HEK293 (cell line): ENCODE measurements at regions not wholly inside any gene's neighbourhood (a gene's known extent, or its start where the extent isn't known, plus 50 kb on each side); places are given as distances from the start of the nearest gene placed in this dataset.

ENCODE experiments used
- CTCF ChIP-seq: fragments of 450-650 bp; formaldehyde crosslinking; IDR thresholded peaks from 2 replicates; pipeline ENCODE4 v1.5.1; 2016; ENCODE audit warnings: missing biosample characterization, missing genetic modification characterization
- ZNF138 ChIP-seq: fragments of 450-650 bp; formaldehyde crosslinking; IDR thresholded peaks from 2 replicates; pipeline ENCODE4 v1.5.1; 2016; ENCODE audit warnings: missing biosample characterization, missing genetic modification characterization, borderline replicate concordance
- ZNF23 ChIP-seq: fragments of 450-650 bp; formaldehyde crosslinking; IDR thresholded peaks from 2 replicates; pipeline ENCODE4 v1.5.1; 2016; ENCODE audit warnings: missing biosample characterization, missing genetic modification characterization, borderline replicate concordance
- ZNF311 ChIP-seq: fragments of 450-650 bp; formaldehyde crosslinking; IDR thresholded peaks from 2 replicates; pipeline ENCODE4 v1.5.1; 2017; ENCODE audit warnings: missing biosample characterization, missing genetic modification characterization, borderline replicate concordance
- ZNF362 ChIP-seq: fragments of 450-650 bp; formaldehyde crosslinking; IDR thresholded peaks from 2 replicates; pipeline ENCODE4 v1.5.1; 2016; ENCODE audit warnings: missing biosample characterization, missing genetic modification characterization
- ZNF529 ChIP-seq: fragments of 450-650 bp; formaldehyde crosslinking; IDR thresholded peaks from 2 replicates; pipeline ENCODE4 v1.5.1; 2017; ENCODE audit warnings: missing genetic modification characterization, missing biosample characterization; ENCODE audit not compliant: insufficient replicate concordance
- ZNF571 ChIP-seq: fragments of 450-650 bp; formaldehyde crosslinking; IDR thresholded peaks from 2 replicates; pipeline ENCODE4 v1.5.0; 2017; ENCODE audit warnings: missing biosample characterization, missing genetic modification characterization
- ZNF639 ChIP-seq: fragments of 450-650 bp; formaldehyde crosslinking; IDR thresholded peaks from 2 replicates; pipeline ENCODE4 v1.5.1; 2016; ENCODE audit warnings: missing biosample characterization, missing genetic modification characterization

- TF ChIP-seq CTCF (no peak), ZNF362 (no peak), ZNF23 (tag by site-specific recombination) (no peak), ZNF529 (tag by site-specific recombination) (no peak), ZNF311 (tag by site-specific recombination) (no peak), ZNF639 (tag by site-specific recombination) (no peak), ZNF138 (no peak), ZNF571 (tag by site-specific recombination) (no peak)
Measured at GRCh38 chr18:57969824-57970223, 74.2 kb upstream of the NEDD4L start.
